ENCODE measurements at regions not wholly inside any gene's neighbourhood (a gene's known extent, or its start where the extent isn't known, plus 50 kb on each side); places are given as distances from the start of the nearest gene placed in this dataset.

DNA sequence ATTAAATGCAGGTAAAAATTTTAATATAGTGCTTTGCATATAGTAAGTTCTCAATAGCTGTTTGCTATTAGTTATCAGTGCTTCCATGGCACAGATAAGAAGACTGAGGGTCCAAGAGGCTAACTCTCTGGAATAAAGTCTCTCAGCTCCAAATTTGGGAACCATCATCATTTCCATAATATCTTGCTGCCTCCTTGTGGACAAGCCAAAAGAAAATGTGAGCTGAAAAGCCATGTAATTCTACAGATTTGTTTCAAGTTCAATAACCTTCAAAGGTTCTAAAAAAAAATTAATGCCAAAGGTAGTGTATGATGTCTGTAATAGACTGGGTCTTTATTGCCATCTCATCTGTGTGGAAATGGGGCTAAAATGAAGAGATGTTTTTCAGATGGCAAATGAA is 136.9 kb upstream of the VCX start:
- no peaks in the 10 kb centered on the region for H3K36me3 Mint-ChIP-seq (ENCODE audit: insufficient read depth, unreplicated experiment)
- no peak overlapping the region for H3K4me3 Mint-ChIP-seq (ENCODE audit: low read depth, unreplicated experiment)
- H3K27me3 Mint-ChIP-seq (ENCODE audit: unreplicated experiment): no peaks in the 10 kb centered on the region
- no peak for TF ChIP-seq CTCF (IDR thresholded peaks at IDR 0.05; ENCODE audit: unreplicated experiment)
- no TSS peak for BruUV-seq (replicated peaks)
- CTCF ChIA-PET: interaction anchor here (1.0 kb wide), 1 partner anchor 515 kb away, joined by 3 read pairs; no protein-coding TSS in a partner anchor
- intact Hi-C loops (cut with micrococcal nuclease; ENCODE audit: unreplicated experiment): no loop called here
- H3K9me3 Mint-ChIP-seq (ENCODE audit: low read depth, unreplicated experiment): peaks cover 9% of the 10 kb centered on the region
- no peak overlapping the region for H3K27ac Mint-ChIP-seq (ENCODE audit: unreplicated experiment)
- DNase-seq: no peak
- H3K4me1 Mint-ChIP-seq (ENCODE audit: low read depth, unreplicated experiment): no peaks in the 10 kb centered on the region

DNA sequence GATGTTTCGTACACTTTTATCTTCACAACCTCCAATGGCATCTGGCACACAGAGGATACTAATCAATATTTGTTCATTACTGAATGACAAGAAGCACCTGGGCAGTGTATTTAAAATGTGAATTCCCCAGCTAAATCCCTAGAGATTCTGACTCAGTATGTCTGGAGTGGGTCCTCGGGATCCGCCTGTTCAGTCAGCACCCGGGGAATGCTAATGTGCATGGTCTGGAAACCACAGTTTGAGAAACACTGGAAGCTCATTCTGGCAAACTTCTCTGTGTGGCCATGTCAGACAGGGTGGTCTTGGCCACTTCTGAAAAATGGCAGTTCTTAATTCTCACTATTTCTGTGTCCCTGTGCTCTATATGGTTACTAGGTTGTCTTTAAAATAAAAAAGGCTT is 138.8 kb upstream of the VCX start:
- Mint-ChIP-seq H3K4me3 (ENCODE audit: low read depth, unreplicated experiment) (no peak overlapping the region), H3K4me1 (ENCODE audit: low read depth, unreplicated experiment) (no peaks in the 10 kb centered on the region), H3K9me3 (ENCODE audit: low read depth, unreplicated experiment) (peaks cover 9% of the 10 kb centered on the region), H3K27ac (ENCODE audit: unreplicated experiment) (no peak overlapping the region), H3K36me3 (ENCODE audit: insufficient read depth, unreplicated experiment) (no peaks in the 10 kb centered on the region), H3K27me3 (ENCODE audit: unreplicated experiment) (no peaks in the 10 kb centered on the region)
- TF ChIP-seq CTCF (IDR thresholded peaks at IDR 0.05; ENCODE audit: unreplicated experiment): no peak
- CTCF ChIA-PET: no interaction called here
- intact Hi-C loops (cut with micrococcal nuclease; ENCODE audit: unreplicated experiment): no loop called here
- no peak for DNase-seq
- no TSS peak for BruUV-seq (replicated peaks)

GRCh38 chrX:7698248-7698647 is 144.7 kb upstream of the VCX start:
- CTCF ChIA-PET: no interaction called here
- Mint-ChIP-seq H3K27me3 (ENCODE audit: unreplicated experiment) (no peaks in the 10 kb centered on the region), H3K36me3 (ENCODE audit: insufficient read depth, unreplicated experiment) (no peaks in the 10 kb centered on the region), H3K4me3 (ENCODE audit: low read depth, unreplicated experiment) (no peak overlapping the region), H3K4me1 (ENCODE audit: low read depth, unreplicated experiment) (no peaks in the 10 kb centered on the region), H3K27ac (ENCODE audit: unreplicated experiment) (no peak overlapping the region), H3K9me3 (ENCODE audit: low read depth, unreplicated experiment) (peaks cover 18% of the 10 kb centered on the region)
- intact Hi-C loops (cut with micrococcal nuclease; ENCODE audit: unreplicated experiment): no loop called here
- BruUV-seq (replicated peaks): no TSS peak
- DNase-seq: no peak
- no peak for TF ChIP-seq CTCF (IDR thresholded peaks at IDR 0.05; ENCODE audit: unreplicated experiment)

DNA sequence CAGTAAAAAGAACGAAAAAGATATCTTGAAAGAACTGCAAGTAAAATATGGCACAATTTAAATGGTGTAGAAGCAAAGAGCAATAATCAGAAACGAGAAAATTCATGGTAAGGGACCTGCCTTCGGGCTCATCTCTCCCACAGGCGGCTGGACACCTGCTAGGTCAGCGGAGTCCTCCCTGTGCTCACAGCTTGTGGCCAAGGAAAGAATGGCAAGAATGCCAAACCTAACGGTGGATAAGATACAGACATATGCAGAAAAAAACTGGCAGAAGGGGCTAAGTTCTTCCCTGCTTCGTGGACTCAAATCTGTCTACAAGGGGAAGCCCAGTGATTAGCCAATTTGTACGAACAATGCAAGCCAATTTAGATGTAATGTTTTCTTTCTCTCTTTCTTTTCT is 152.1 kb upstream of the VCX start:
- no peaks in the 10 kb centered on the region for H3K27me3 Mint-ChIP-seq (ENCODE audit: unreplicated experiment)
- TF ChIP-seq CTCF (IDR thresholded peaks at IDR 0.05; ENCODE audit: unreplicated experiment): no peak
- CTCF ChIA-PET: no interaction called here
- no peak overlapping the region for H3K27ac Mint-ChIP-seq (ENCODE audit: unreplicated experiment)
- H3K4me3 Mint-ChIP-seq (ENCODE audit: low read depth, unreplicated experiment): no peak overlapping the region
- intact Hi-C loops (cut with micrococcal nuclease; ENCODE audit: unreplicated experiment): no loop called here
- no peak for DNase-seq
- peaks cover 11% of the 10 kb centered on the region for H3K9me3 Mint-ChIP-seq (ENCODE audit: low read depth, unreplicated experiment)
- no peaks in the 10 kb centered on the region for H3K4me1 Mint-ChIP-seq (ENCODE audit: low read depth, unreplicated experiment)
- no peaks in the 10 kb centered on the region for H3K36me3 Mint-ChIP-seq (ENCODE audit: insufficient read depth, unreplicated experiment)
- no TSS peak for BruUV-seq (replicated peaks)
